Fibroblast of villous mesenchyme (primary cell): ENCODE measurements at regions not wholly inside any gene's neighbourhood (a gene's known extent, or its start where the extent isn't known, plus 50 kb on each side); places are given as distances from the start of the nearest gene placed in this dataset.

Experiments used
- DNase-seq: peaks from one replicate; pipeline ENCODE4 v3.0.0-alpha.2; 2010; ENCODE audit warnings: low read depth
- H3K4me3 ChIP-seq: 2 replicates; pipeline ENCODE4 v1.5.1; 2011; ENCODE audit warnings: low read depth, mild to moderate bottlenecking, low read length
- TF ChIP-seq, protein P1 (sequence below): IDR thresholded peaks from 2 replicates; pipeline ENCODE4 v1.5.1; 2012; ENCODE audit warnings: low read depth, mild to moderate bottlenecking, low read length; ENCODE audit not compliant: insufficient read depth

DNA sequence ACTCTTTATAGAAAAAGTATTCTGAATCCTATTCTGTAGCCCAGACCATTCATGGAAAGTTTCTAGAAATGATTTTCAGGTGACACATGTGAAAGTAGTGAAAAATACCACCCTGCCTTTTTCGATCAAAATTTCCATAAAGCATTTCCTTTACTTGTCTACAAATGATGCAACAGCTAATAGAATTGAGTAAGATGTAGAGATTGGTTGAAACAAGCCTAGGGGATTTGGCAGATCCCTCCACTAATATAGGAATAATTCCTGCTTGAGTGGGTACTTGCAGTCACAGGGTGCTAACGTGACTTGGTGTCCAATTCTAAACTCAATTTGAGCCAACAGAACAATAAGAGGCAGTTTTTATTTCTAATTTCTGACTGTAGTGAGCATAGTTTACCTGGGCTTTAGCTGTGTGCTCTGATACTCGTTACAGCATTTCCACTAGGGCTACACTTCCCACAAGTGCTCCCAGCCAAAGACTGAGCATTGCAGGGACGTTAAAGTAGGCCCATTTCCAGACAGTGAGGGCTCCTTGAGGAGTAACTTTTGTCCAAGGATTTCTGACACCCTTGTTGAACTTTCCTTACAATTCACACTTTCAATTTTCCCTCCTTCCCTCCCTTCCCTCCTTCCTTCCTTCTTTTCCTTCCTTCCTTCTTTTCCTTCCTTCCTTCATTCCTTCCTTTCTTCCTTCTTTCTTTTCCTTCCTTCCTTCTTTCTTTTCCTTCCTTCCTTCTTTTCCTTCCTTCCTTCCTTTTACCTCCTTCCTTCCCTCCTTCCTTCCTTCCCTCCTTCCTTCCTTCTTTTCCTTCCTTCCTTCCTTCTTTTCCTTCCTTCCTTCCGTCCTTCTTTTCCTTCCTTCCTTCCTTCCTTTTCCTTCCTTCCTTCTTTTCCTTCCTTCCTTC, 53.9 kb upstream of the TP63 start:
- DNase-seq = no peak
- H3K4me3 ChIP-seq = no peak overlapping the region
- TF ChIP-seq, protein P1, sequence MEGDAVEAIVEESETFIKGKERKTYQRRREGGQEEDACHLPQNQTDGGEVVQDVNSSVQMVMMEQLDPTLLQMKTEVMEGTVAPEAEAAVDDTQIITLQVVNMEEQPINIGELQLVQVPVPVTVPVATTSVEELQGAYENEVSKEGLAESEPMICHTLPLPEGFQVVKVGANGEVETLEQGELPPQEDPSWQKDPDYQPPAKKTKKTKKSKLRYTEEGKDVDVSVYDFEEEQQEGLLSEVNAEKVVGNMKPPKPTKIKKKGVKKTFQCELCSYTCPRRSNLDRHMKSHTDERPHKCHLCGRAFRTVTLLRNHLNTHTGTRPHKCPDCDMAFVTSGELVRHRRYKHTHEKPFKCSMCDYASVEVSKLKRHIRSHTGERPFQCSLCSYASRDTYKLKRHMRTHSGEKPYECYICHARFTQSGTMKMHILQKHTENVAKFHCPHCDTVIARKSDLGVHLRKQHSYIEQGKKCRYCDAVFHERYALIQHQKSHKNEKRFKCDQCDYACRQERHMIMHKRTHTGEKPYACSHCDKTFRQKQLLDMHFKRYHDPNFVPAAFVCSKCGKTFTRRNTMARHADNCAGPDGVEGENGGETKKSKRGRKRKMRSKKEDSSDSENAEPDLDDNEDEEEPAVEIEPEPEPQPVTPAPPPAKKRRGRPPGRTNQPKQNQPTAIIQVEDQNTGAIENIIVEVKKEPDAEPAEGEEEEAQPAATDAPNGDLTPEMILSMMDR = no peak

DNA sequence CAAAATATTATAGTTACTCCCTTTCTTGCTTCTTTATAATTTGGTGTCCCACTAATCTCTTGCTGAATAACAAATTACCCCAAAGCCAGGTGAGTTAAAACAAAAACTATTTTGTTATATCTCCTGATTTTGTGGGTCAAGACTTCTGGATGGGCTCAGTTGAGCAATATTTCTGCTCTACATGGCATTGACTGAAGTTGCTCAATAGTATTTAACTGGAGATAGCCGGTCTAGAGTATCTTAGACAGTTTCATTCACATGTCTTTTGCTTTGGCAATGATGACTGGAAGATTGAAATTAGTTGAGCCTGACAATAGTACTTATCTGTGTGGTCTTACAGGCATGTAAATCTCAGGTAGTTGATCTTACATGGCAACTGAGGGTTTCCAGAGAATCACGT, 51.0 kb upstream of the TP63 start:
- no peak for DNase-seq
- H3K4me3 ChIP-seq = no peak overlapping the region
- TF ChIP-seq, protein P1 = no peak
